Right kidney (tissue), 1 donor: ENCODE measurements at regions not wholly inside any gene's neighbourhood (a gene's known extent, or its start where the extent isn't known, plus 50 kb on each side); places are given as distances from the start of the nearest gene placed in this dataset.
"Not testable (repeated sequence)": the region's sequence is repeated elsewhere in the genome, so short reads cannot be mapped to it uniquely, and the experiment has no call there.

Experiments
- DNase-seq: peaks from one replicate; pipeline ENCODE4 v3.0.0-alpha.2; 2016

GRCh38 chr12:113726254-113726819, 239.8 kb downstream of the RBM19 start:
- no peak for DNase-seq

GRCh38 chr12:113725557-113725876, 240.6 kb downstream of the RBM19 start:
- DNase-seq, result no peak

GRCh38 chr12:113724794-113725556, 241.2 kb downstream of the RBM19 start:
- DNase-seq, result no peak

- no peak for DNase-seq
Observed at GRCh38 chr12:113723631-113724030, 242.5 kb downstream of the RBM19 start.

- DNase-seq, result no peak
Observed at GRCh38 chr12:113722747-113723146, 243.4 kb downstream of the RBM19 start.

- DNase-seq, result no peak
Observed at GRCh38 chr12:113720629-113721028, 245.5 kb downstream of the RBM19 start.

- DNase-seq, result no peak
Observed at GRCh38 chr12:113719911-113720591, 246.1 kb downstream of the RBM19 start.

GRCh38 chr12:113713156-113713555, 241.5 kb upstream of the LHX5 start:
- DNase-seq, result no peak

- DNase-seq, result no peak
Observed at GRCh38 chr12:113712481-113712880, 240.8 kb upstream of the LHX5 start.

GRCh38 chr12:113710216-113710615, 238.5 kb upstream of the LHX5 start:
- DNase-seq, result no peak

- no peak for DNase-seq
Observed at GRCh38 chr12:113709456-113709855, 237.8 kb upstream of the LHX5 start.

- no peak for DNase-seq
Observed at GRCh38 chr12:113702836-113703235, 231.2 kb upstream of the LHX5 start.

- DNase-seq, result no peak
Observed at GRCh38 chr12:113702276-113702675, 230.6 kb upstream of the LHX5 start.

- no peak for DNase-seq
Observed at GRCh38 chr12:113700943-113701342, 229.3 kb upstream of the LHX5 start.

GRCh38 chr12:113699984-113700383, 228.3 kb upstream of the LHX5 start:
- not testable (repeated sequence) for DNase-seq

GRCh38 chr12:113698510-113698858, 226.8 kb upstream of the LHX5 start:
- DNase-seq, result no peak

GRCh38 chr12:113697651-113698509, 226.2 kb upstream of the LHX5 start:
- DNase-seq, result no peak

GRCh38 chr12:113697104-113697503, 225.4 kb upstream of the LHX5 start:
- no peak for DNase-seq

- DNase-seq, result no peak
Observed at GRCh38 chr12:113693693-113694092, 222.0 kb upstream of the LHX5 start.

GRCh38 chr12:113689047-113689610, 217.5 kb upstream of the LHX5 start:
- DNase-seq, result no peak

- no peak for DNase-seq
Observed at GRCh38 chr12:113688313-113688712, 216.6 kb upstream of the LHX5 start.

- DNase-seq, result no peak
Observed at GRCh38 chr12:113684908-113685782, 213.5 kb upstream of the LHX5 start.
